Keratinocyte (primary cell): ENCODE measurements at regions not wholly inside any gene's neighbourhood (a gene's known extent, or its start where the extent isn't known, plus 50 kb on each side); places are given as distances from the start of the nearest gene placed in this dataset.

Experiments used
- CTCF ChIP-seq, 3 experiments: IDR thresholded peaks in 1 of 3; conservative IDR thresholded peaks in 1 of 3; optimal IDR thresholded peaks in 1 of 3; 2 replicates in 2 of 3; 3 replicates in 1 of 3; pipeline versions ENCODE3 to v1.5.1; 2011; ENCODE audit warnings: low read length in 3 of 3, mild to moderate bottlenecking in 3 of 3, moderate library complexity in 2 of 3, control low read depth in 1 of 3, inconsistent platforms in 1 of 3; ENCODE audit not compliant: insufficient read depth in 2 of 3; ENCODE audit errors: extremely low read depth in 1 of 3
- EZH2 ChIP-seq: IDR thresholded peaks from one replicate; pipeline ENCODE4 v1.6.1; 2012; ENCODE audit warnings: inconsistent platforms, mild to moderate bottlenecking, low read length, moderate library complexity

- TF ChIP-seq CTCF (optimal IDR thresholded peaks at IDR 0.05 in 1 of 3, IDR thresholded peaks at IDR 0.05 in 1 of 3, conservative IDR thresholded peaks at IDR 0.05 in 1 of 3; ENCODE audit: extremely low read depth in 1 of 3, insufficient read depth in 2 of 3, low read length in 3 of 3) (no peak), EZH2 (no peak)
Observed at GRCh38 chr3:81105789-81106488, 655.5 kb downstream of the GBE1 start.
